HG03521 (cell line): ENCODE measurements at regions not wholly inside any gene's neighbourhood (a gene's known extent, or its start where the extent isn't known, plus 50 kb on each side); places are given as distances from the start of the nearest gene placed in this dataset.
"Not testable (repeated sequence)": the region's sequence is repeated elsewhere in the genome, so short reads cannot be mapped to it uniquely, and the experiment has no call there.

Source experiments
- ATAC-seq: cut with Tn5 transposase; IDR thresholded peaks from one replicate; pipeline ENCODE4 v1.9.1; 2021; ENCODE audit warnings: mild to moderate bottlenecking, moderate library complexity; ENCODE audit not compliant: unreplicated experiment

GRCh38 chr6:25176466-25176865, 102.7 kb upstream of the CARMIL1 start:
- no peak for ATAC-seq

GRCh38 chr6:25177500-25178028, 101.6 kb upstream of the CARMIL1 start:
- ATAC-seq: no peak

GRCh38 chr6:25178336-25179035, 100.7 kb upstream of the CARMIL1 start:
- no peak for ATAC-seq

GRCh38 chr6:25179051-25179778, 100.0 kb upstream of the CARMIL1 start:
- no peak for ATAC-seq

GRCh38 chr6:25180630-25181349, 98.4 kb upstream of the CARMIL1 start:
- no peak for ATAC-seq

GRCh38 chr6:25181350-25181724, 97.8 kb upstream of the CARMIL1 start:
- no peak for ATAC-seq

GRCh38 chr6:25181923-25182322, 97.3 kb upstream of the CARMIL1 start:
- no peak for ATAC-seq

GRCh38 chr6:25186919-25187318, 92.3 kb upstream of the CARMIL1 start:
- no peak for ATAC-seq

GRCh38 chr6:25188232-25188631, 90.9 kb upstream of the CARMIL1 start:
- ATAC-seq: no peak

- ATAC-seq: no peak
These were observed 86.3 kb upstream of the CARMIL1 start for GRCh38 chr6:25192590-25193459.

GRCh38 chr6:25193460-25194171, 85.6 kb upstream of the CARMIL1 start:
- ATAC-seq: no peak

GRCh38 chr6:25194172-25194678, 84.9 kb upstream of the CARMIL1 start:
- no peak for ATAC-seq

GRCh38 chr6:25196464-25196863, 82.7 kb upstream of the CARMIL1 start:
- no peak for ATAC-seq

- no peak for ATAC-seq
These were observed 82.1 kb upstream of the CARMIL1 start for GRCh38 chr6:25197111-25197510.

GRCh38 chr6:25199544-25199943, 79.6 kb upstream of the CARMIL1 start:
- no peak for ATAC-seq

- ATAC-seq: no peak
These were observed 76.7 kb upstream of the CARMIL1 start for GRCh38 chr6:25202504-25202903.

GRCh38 chr6:25205629-25206028, 73.5 kb upstream of the CARMIL1 start:
- no peak for ATAC-seq

GRCh38 chr6:25207453-25208155, 71.6 kb upstream of the CARMIL1 start:
- not testable (repeated sequence) for ATAC-seq

GRCh38 chr6:25215881-25216280, 63.3 kb upstream of the CARMIL1 start:
- ATAC-seq: no peak
